ENCODE measurements at regions not wholly inside any gene's neighbourhood (a gene's known extent, or its start where the extent isn't known, plus 50 kb on each side); places are given as distances from the start of the nearest gene placed in this dataset.

DNA sequence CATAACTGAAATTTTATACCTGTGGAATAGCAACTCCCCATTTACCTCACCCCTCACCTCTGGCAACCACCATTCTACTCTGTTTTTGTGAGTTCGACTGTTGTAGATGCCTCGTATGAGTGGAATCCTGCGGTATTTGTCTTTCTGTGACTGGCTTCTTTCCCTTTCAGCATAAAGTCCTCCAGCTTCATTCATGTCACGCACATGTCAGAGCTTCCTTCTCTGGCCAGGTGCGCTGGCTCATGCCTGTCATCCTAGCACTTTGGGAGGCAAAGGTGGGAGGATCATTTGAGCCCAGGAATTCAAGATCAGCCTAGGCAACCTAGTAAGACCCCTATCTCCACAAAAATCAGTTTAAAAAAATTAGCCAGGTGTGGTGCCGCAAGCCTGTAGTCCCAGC is 278.4 kb downstream of the PARN start:
- TF ChIP-seq NFRKB (IDR thresholded peaks at IDR 0.05): no peak
- TF ChIP-seq ARNT (IDR thresholded peaks at IDR 0.05): no peak
- TF ChIP-seq, protein P1, sequence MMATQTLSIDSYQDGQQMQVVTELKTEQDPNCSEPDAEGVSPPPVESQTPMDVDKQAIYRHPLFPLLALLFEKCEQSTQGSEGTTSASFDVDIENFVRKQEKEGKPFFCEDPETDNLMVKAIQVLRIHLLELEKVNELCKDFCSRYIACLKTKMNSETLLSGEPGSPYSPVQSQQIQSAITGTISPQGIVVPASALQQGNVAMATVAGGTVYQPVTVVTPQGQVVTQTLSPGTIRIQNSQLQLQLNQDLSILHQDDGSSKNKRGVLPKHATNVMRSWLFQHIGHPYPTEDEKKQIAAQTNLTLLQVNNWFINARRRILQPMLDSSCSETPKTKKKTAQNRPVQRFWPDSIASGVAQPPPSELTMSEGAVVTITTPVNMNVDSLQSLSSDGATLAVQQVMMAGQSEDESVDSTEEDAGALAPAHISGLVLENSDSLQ (IDR thresholded peaks at IDR 0.05): no peak
- no peak for TF ChIP-seq SUZ12 (IDR thresholded peaks at IDR 0.05)
- no peak for TF ChIP-seq FOXK2 (IDR thresholded peaks at IDR 0.05)
- TF ChIP-seq ELF4 (IDR thresholded peaks at IDR 0.05): no peak

All from HEK293T (cell line).